Endothelial cell of umbilical vein (primary cell): ENCODE measurements at regions not wholly inside any gene's neighbourhood (a gene's known extent, or its start where the extent isn't known, plus 50 kb on each side); places are given as distances from the start of the nearest gene placed in this dataset.

ENCODE experiments used
- BruUV-seq: library from RNA; stranded (reverse); fragments of 400-500 nt; replicated peaks from 2 replicates; lab custom pipeline; 2021; lab: Mats Ljungman, UMichigan
- CTCF ChIA-PET: fragments of 300-600, 350-600 bp; sonication (Branson Sonifier 250); formaldehyde crosslinking; loops from one replicate; lab custom pipeline; 2021; ENCODE audit warnings: antibody characterized with exemption, inconsistent platforms; lab: Charles Lee
- POLR2A ChIA-PET: fragments of 300-600, 350-600 bp; sonication (Branson Sonifier 250); formaldehyde crosslinking; loops from one replicate; lab custom pipeline; 2021; ENCODE audit warnings: antibody characterized with exemption, inconsistent platforms; lab: Charles Lee
- DNase-seq: peaks from one replicate; pipeline ENCODE4 v3.0.0-alpha.2; 2011; ENCODE audit warnings: low read depth, low spot score
- FAIRE-seq: peaks from 2 replicates; lab custom pipeline; 2011; peaks lifted over from hg19 to GRCh38; lab: Jason Lieb, UNC
- H2AFZ ChIP-seq: 2 replicates; pipeline ENCODE4 v1.6.0; 2012; ENCODE audit warnings: low read depth, low read length, control low read depth, inconsistent platforms
- H3K27ac ChIP-seq: 2 replicates; pipeline ENCODE4 v1.5.1; 2011; ENCODE audit warnings: low read depth, mild to moderate bottlenecking, control low read depth, low read length, moderate library complexity; ENCODE audit not compliant: insufficient read depth
- H3K27me3 ChIP-seq, 2 experiments: 2 replicates each; pipeline versions ENCODE4 v1.6.0 to v1.6.1; 2011; ENCODE audit warnings: low read length in 2 of 2, mixed read lengths in 1 of 2; ENCODE audit not compliant: control insufficient read depth in 2 of 2, insufficient read depth in 2 of 2
- H3K36me3 ChIP-seq, 2 experiments: 2 replicates in 1 of 2; 3 replicates in 1 of 2; pipeline ENCODE4 v1.5.1; 2011; ENCODE audit warnings: low read length in 2 of 2, mild to moderate bottlenecking in 1 of 2, moderate library complexity in 1 of 2; ENCODE audit not compliant: control insufficient read depth in 2 of 2, insufficient read depth in 2 of 2; ENCODE audit errors: extremely low read depth in 1 of 2
- H3K4me1 ChIP-seq: 3 replicates; pipeline ENCODE4 v1.5.1; 2011; ENCODE audit warnings: mild to moderate bottlenecking, low read length; ENCODE audit not compliant: control insufficient read depth, insufficient read depth; ENCODE audit errors: extremely low read depth
- H3K4me2 ChIP-seq: 2 replicates; pipeline ENCODE4 v1.6.1; 2011; ENCODE audit warnings: low read length, control low read depth, mixed read lengths; ENCODE audit not compliant: insufficient read depth
- H3K4me3 ChIP-seq, 3 experiments: fragments of 200-600 bp in 1 of 3; sonication (generic), shearing (Covaris generic) in 1 of 3; replicated peaks in 1 of 3; 2 replicates each; pipeline ENCODE4 v1.5.1; 2011 to 2016; ENCODE audit warnings: control low read depth in 3 of 3, low read length in 3 of 3, mild to moderate bottlenecking in 2 of 3, inconsistent platforms in 1 of 3, low read depth in 1 of 3, moderate library complexity in 1 of 3; ENCODE audit not compliant: insufficient read depth in 1 of 3
- H3K79me2 ChIP-seq: 2 replicates; pipeline ENCODE4 v1.6.0; 2012; ENCODE audit warnings: low read length, inconsistent platforms; ENCODE audit not compliant: control insufficient read depth, insufficient read depth
- H3K9ac ChIP-seq: replicated peaks from 2 replicates; pipeline ENCODE3; 2011; ENCODE audit warnings: low read length, control low read depth; ENCODE audit not compliant: insufficient read depth; ENCODE audit errors: extremely low read depth
- H3K9me1 ChIP-seq: replicated peaks from 3 replicates; pipeline ENCODE4 v1.6.0; 2011; ENCODE audit warnings: mild to moderate bottlenecking, low read length; ENCODE audit not compliant: control insufficient read depth, insufficient read depth; ENCODE audit errors: extremely low read depth
- H3K9me3 ChIP-seq: replicated peaks from 2 replicates; pipeline ENCODE4 v1.5.1; 2012; ENCODE audit warnings: low read length, inconsistent platforms; ENCODE audit not compliant: control insufficient read depth, insufficient read depth
- H4K20me1 ChIP-seq: replicated peaks from 2 replicates; pipeline ENCODE3; 2011; ENCODE audit warnings: mild to moderate bottlenecking, low read length; ENCODE audit not compliant: control insufficient read depth, insufficient read depth; ENCODE audit errors: extremely low read depth
- CTCF ChIP-seq, 2 donors: IDR thresholded peaks; 1 replicate in 1 of 2; 2 replicates in 1 of 2; pipeline ENCODE4 v1.5.1; 2011; ENCODE audit warnings: low read length in 2 of 2, mild to moderate bottlenecking in 2 of 2, moderate library complexity in 2 of 2, control low read depth in 1 of 2, inconsistent platforms in 1 of 2, low read depth in 1 of 2; ENCODE audit not compliant: insufficient read depth in 1 of 2; ENCODE audit errors: extremely low read depth in 1 of 2
- EZH2 ChIP-seq: IDR thresholded peaks from 2 replicates; pipeline ENCODE4 v1.6.1; 2012; ENCODE audit warnings: borderline replicate concordance, low read depth, mild to moderate bottlenecking, moderate library complexity, low read length, inconsistent platforms; ENCODE audit not compliant: severe bottlenecking
- FOS ChIP-seq: IDR thresholded peaks from 2 replicates; pipeline ENCODE4 v1.6.1; 2011; ENCODE audit warnings: mild to moderate bottlenecking, low read length, moderate library complexity, borderline replicate concordance; ENCODE audit not compliant: insufficient read depth
- GATA2 ChIP-seq: IDR thresholded peaks from 2 replicates; pipeline ENCODE4 v1.7.0; 2011; ENCODE audit warnings: low read depth, mild to moderate bottlenecking, moderate library complexity, mixed read lengths, low read length; ENCODE audit not compliant: insufficient read length, insufficient read depth
- JUN ChIP-seq: IDR thresholded peaks from 2 replicates; pipeline ENCODE4 v1.6.1; 2011; ENCODE audit warnings: borderline replicate concordance, low read depth; ENCODE audit not compliant: insufficient read length, insufficient read depth
- MAX ChIP-seq: IDR thresholded peaks from 2 replicates; pipeline ENCODE4 v1.6.1; 2011; ENCODE audit not compliant: insufficient read depth, insufficient read length
- MYC ChIP-seq: IDR thresholded peaks from one replicate; pipeline ENCODE4 v1.6.1; 2011; ENCODE audit warnings: mild to moderate bottlenecking, low read depth, low read length
- POLR2A ChIP-seq: IDR thresholded peaks from 2 replicates; pipeline ENCODE4 v1.6.1; 2012; ENCODE audit warnings: low read depth, mild to moderate bottlenecking, control low read depth, low read length
- POLR2AphosphoS5 ChIP-seq: IDR thresholded peaks from 2 replicates; pipeline ENCODE4 v1.6.1; 2012; ENCODE audit warnings: low read depth, mild to moderate bottlenecking, control low read depth, low read length, moderate library complexity; ENCODE audit not compliant: insufficient read depth
- dilution Hi-C: fragments of 300-500 bp; cut with MboI; formaldehyde crosslinking; loops from one replicate; pipeline ENCODE4 v1.15.0; 2019; ENCODE audit warnings: low sequenced_read_pairs; ENCODE audit not compliant: extremely low pct_ligation_motif_present
- intact Hi-C: fragments of 100-400 bp; cut with micrococcal nuclease; formaldehyde crosslinking; loops from one replicate; pipeline ENCODE4 v1.10.0; 2022

- DNase-seq (no peak), FAIRE-seq (no peak)
- no peaks in the 10 kb centered on the region for H3K79me2 ChIP-seq
- intact Hi-C loops (no loop called here), dilution Hi-C loops (no loop called here)
- no peak overlapping the region for H2AFZ ChIP-seq
- no TSS peak for BruUV-seq
- H3K4me3 ChIP-seq: no peak overlapping the region
- no peak overlapping the region for H3K27ac ChIP-seq
- no peak overlapping the region for H3K4me2 ChIP-seq
- ChIA-PET CTCF (no interaction called here), POLR2A (no interaction called here)
- no peak for TF ChIP-seq EZH2
- TF ChIP-seq MAX: no peak
- TF ChIP-seq JUN: no peak
- no peak for TF ChIP-seq GATA2
- no peak for TF ChIP-seq CTCF (IDR thresholded peaks at IDR 0.05; ENCODE audit: extremely low read depth in 1 of 2, insufficient read depth in 1 of 2, low read depth in 1 of 2, low read length in 2 of 2)
- no peak for TF ChIP-seq FOS
- TF ChIP-seq POLR2AphosphoS5: no peak
- TF ChIP-seq MYC: no peak
- no peak for TF ChIP-seq POLR2A
- H3K9me1 ChIP-seq: no peaks in the 10 kb centered on the region
- no peaks in the 10 kb centered on the region for H3K4me1 ChIP-seq
- no peaks in the 10 kb centered on the region for H3K36me3 ChIP-seq
- H4K20me1 ChIP-seq: no peaks in the 10 kb centered on the region
- H3K9ac ChIP-seq: no peak overlapping the region
- H3K9me3 ChIP-seq: no peaks in the 10 kb centered on the region
- no peaks in the 10 kb centered on the region for H3K27me3 ChIP-seq
These were observed 1131.3 kb upstream of the MAP3K7 start for GRCh38 chr6:91718198-91718597.
